Activated T-cell treated with anti-CD3 and anti-CD28 coated beads, Interleukin-2, amount 50 U/mL, for 4 hours (primary cell): ENCODE measurements at regions not wholly inside any gene's neighbourhood (a gene's known extent, or its start where the extent isn't known, plus 50 kb on each side); places are given as distances from the start of the nearest gene placed in this dataset.
A peak's percentile ranks its signal among the peaks of the same experiment; 100 is the strongest.
"Not testable (repeated sequence)": the region's sequence is repeated elsewhere in the genome, so short reads cannot be mapped to it uniquely, and the experiment has no call there.

Experiments
- ATAC-seq, 2 donors: fragments of 200-7000 bp; cut with Tn5 transposase; one replicate each; pipeline ENCODE4 v1.10.0; 2021
- DNase-seq: peaks from one replicate; pipeline ENCODE4 v3.0.0-alpha.2; 2020
- H3K27me3 Mint-ChIP-seq: one replicate; pipeline ENCODE4 v1.8.0; 2021; ENCODE audit warnings: low read depth, mixed read lengths
- H3K36me3 Mint-ChIP-seq: one replicate; pipeline ENCODE4 v1.8.0; 2022; ENCODE audit warnings: mixed read lengths; ENCODE audit not compliant: insufficient read depth
- H3K4me1 Mint-ChIP-seq: one replicate; pipeline ENCODE4 v1.8.0; 2021; ENCODE audit warnings: low read depth, mixed read lengths
- H3K4me3 Mint-ChIP-seq: one replicate; pipeline ENCODE4 v1.8.0; 2021; ENCODE audit warnings: mild to moderate bottlenecking, moderate library complexity, mixed read lengths
- H3K9me3 Mint-ChIP-seq: one replicate; pipeline ENCODE4 v1.8.0; 2021; ENCODE audit warnings: mixed read lengths

DNA sequence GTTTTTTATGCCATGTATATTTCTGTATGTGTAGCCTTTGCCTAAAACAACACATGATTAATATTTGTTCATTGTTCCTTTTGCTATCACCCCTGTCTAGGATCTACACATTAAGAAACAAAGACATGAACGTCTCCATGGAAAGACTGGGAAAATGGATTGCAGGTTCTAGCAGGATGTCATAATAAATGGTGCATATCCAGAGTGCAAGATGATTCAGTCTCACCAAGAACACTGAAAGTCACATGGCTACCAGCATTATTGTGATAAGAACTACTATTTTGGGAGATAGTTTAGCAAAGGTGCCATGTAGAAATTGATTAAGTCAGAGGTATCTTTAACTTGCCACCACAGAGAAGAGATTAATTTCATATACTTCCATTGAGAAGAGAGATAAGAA, 398.3 kb downstream of the OR4F29 start:
- H3K4me1 Mint-ChIP-seq, H3K27me3 Mint-ChIP-seq, DNase-seq, H3K36me3 Mint-ChIP-seq, H3K4me3 Mint-ChIP-seq, ATAC-seq, H3K9me3 Mint-ChIP-seq: not testable (repeated sequence)

- not testable (repeated sequence) for ATAC-seq, H3K9me3 Mint-ChIP-seq, H3K36me3 Mint-ChIP-seq, H3K4me3 Mint-ChIP-seq, H3K4me1 Mint-ChIP-seq, DNase-seq, H3K27me3 Mint-ChIP-seq
Observed at GRCh38 chr1:41965-42466, 409.5 kb downstream of the OR4F29 start.

- not testable (repeated sequence) for H3K4me1 Mint-ChIP-seq, H3K4me3 Mint-ChIP-seq, H3K36me3 Mint-ChIP-seq, DNase-seq, ATAC-seq, H3K9me3 Mint-ChIP-seq, H3K27me3 Mint-ChIP-seq
Observed at GRCh38 chr1:41197-41596, 410.3 kb downstream of the OR4F29 start.

DNA sequence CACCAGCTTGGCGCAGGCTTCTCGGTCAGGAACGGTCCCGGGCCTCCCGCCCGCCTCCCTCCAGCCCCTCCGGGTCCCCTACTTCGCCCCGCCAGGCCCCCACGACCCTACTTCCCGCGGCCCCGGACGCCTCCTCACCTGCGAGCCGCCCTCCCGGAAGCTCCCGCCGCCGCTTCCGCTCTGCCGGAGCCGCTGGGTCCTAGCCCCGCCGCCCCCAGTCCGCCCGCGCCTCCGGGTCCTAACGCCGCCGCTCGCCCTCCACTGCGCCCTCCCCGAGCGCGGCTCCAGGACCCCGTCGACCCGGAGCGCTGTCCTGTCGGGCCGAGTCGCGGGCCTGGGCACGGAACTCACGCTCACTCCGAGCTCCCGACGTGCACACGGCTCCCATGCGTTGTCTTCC, 422.3 kb downstream of the OR4F29 start:
- not testable (repeated sequence) for ATAC-seq, H3K4me1 Mint-ChIP-seq, H3K4me3 Mint-ChIP-seq, H3K9me3 Mint-ChIP-seq, H3K36me3 Mint-ChIP-seq, H3K27me3 Mint-ChIP-seq, DNase-seq

- not testable (repeated sequence) for H3K36me3 Mint-ChIP-seq, ATAC-seq
- DNase-seq = peak; percentile 4
Observed at GRCh38 chr1:17298-17697, 434.2 kb downstream of the OR4F29 start.

DNA sequence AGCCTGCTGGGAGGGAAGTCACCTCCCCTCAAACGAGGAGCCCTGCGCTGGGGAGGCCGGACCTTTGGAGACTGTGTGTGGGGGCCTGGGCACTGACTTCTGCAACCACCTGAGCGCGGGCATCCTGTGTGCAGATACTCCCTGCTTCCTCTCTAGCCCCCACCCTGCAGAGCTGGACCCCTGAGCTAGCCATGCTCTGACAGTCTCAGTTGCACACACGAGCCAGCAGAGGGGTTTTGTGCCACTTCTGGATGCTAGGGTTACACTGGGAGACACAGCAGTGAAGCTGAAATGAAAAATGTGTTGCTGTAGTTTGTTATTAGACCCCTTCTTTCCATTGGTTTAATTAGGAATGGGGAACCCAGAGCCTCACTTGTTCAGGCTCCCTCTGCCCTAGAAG, 435.5 kb downstream of the OR4F29 start:
- H3K9me3 Mint-ChIP-seq, H3K4me1 Mint-ChIP-seq, H3K36me3 Mint-ChIP-seq, H3K27me3 Mint-ChIP-seq, ATAC-seq, H3K4me3 Mint-ChIP-seq: not testable (repeated sequence)
- peak; percentile 3 for DNase-seq

More at GRCh38 chr1:17298-17697, 434.2 kb downstream of the OR4F29 start:
- not testable (repeated sequence) for H3K27me3 Mint-ChIP-seq, H3K9me3 Mint-ChIP-seq, H3K4me3 Mint-ChIP-seq, H3K4me1 Mint-ChIP-seq

DNA sequence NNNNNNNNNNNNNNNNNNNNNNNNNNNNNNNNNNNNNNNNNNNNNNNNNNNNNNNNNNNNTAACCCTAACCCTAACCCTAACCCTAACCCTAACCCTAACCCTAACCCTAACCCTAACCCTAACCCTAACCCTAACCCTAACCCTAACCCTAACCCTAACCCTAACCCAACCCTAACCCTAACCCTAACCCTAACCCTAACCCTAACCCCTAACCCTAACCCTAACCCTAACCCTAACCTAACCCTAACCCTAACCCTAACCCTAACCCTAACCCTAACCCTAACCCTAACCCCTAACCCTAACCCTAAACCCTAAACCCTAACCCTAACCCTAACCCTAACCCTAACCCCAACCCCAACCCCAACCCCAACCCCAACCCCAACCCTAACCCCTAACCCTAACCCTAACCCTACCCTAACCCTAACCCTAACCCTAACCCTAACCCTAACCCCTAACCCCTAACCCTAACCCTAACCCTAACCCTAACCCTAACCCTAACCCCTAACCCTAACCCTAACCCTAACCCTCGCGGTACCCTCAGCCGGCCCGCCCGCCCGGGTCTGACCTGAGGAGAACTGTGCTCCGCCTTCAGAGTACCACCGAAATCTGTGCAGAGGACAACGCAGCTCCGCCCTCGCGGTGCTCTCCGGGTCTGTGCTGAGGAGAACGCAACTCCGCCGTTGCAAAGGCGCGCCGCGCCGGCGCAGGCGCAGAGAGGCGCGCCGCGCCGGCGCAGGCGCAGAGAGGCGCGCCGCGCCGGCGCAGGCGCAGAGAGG, 441.3 kb downstream of the OR4F29 start:
- H3K27me3 Mint-ChIP-seq, H3K36me3 Mint-ChIP-seq, H3K4me3 Mint-ChIP-seq, H3K9me3 Mint-ChIP-seq, H3K4me1 Mint-ChIP-seq: not testable (repeated sequence)
- ATAC-seq (peak in 1 of 2 donors; percentile 56), DNase-seq (peak; percentile 4)
